Left cardiac atrium (tissue), 4 donors: ENCODE measurements at regions not wholly inside any gene's neighbourhood (a gene's known extent, or its start where the extent isn't known, plus 50 kb on each side); places are given as distances from the start of the nearest gene placed in this dataset.

Experiments
- ATAC-seq, 2 donors: fragments of 200-7000 bp; cut with Tn5 transposase; one replicate each; pipeline ENCODE4 v1.9.1; 2020; ENCODE audit warnings: mild to moderate bottlenecking in 2 of 2, moderate library complexity in 2 of 2
- DNase-seq: peaks from one replicate; pipeline ENCODE4 v3.0.0-alpha.2; 2020
- intact Hi-C, 2 donors: fragments of 100-400 bp; cut with DNase I; formaldehyde crosslinking; loops; one replicate each; pipeline versions ENCODE4 v1.14.1 to v1.15.1; 2022 to 2023
- donor health status: DM: no; HTN: yes; CAD: no.
- donor health status: DM: no; HTN: yes; CAD: no; lungs with severe emphysema.
- donor health status: DM: yes; HTN: yes; CAD: no.
- donor health status: Dilated cardiomyopathy.

DNA sequence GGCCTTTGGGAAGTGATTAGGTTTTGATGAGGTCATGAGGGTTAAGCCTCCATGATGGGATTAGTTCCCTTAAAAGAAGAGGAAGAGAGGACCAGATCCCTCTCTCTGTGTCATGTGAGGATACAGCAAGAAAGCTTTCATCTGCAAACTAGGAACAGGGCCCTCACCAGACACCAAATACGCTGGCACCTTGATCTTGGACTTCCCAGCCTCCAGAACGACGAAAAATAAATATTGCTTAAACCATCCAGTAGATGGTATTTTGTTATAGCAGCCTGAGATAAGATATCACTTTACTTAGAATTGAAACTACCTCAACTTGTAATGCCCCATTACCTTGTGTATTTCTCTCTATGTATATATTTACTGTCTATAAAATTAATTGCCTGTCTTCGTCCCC lies 65.4 kb upstream of the NNAT start:
- ATAC-seq, result no peak
- DNase-seq, result no peak
- intact Hi-C loops, result no loop called here

DNA sequence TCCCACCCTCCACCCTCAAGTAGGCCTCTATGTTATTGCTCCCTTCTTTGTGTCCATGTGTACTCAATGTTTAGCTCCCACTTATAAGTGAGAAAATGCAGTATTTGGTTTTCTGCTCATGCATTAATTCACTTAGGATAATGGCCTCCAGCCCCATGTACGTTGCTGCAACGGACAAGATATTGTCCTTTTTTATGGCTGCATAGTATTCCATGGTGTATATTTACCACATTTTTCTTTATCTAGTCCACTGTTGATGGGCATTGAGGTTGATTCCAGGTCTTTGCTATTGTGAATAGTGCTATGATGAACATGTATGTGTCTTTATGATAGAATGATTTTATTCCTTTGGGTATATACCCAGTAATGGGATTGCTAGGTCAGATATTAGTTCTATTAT lies 64.1 kb upstream of the NNAT start:
- DNase-seq, result no peak
- intact Hi-C loops, result no loop called here
- ATAC-seq, result no peak

DNA sequence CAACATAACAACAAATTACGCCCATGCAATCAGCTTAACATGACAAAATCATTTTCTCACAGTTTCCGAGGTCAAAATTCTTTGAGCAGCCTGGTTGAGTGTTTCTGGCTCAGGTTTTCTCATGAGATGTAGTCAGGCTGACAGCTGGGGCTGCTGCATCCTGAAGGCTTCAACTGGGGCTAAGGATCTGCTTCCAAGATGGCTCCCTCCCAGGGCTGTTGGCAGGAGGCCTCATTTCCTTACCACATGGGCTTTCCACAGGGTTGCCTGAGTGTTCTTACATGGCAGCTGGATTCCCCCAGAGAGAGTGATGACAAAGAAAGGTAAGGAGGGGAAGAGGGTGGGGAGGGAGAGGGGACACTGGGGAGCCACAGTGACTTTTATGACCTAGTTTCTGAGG lies 63.1 kb upstream of the NNAT start:
- intact Hi-C loops, result no loop called here
- ATAC-seq (peak in 1 of 2 donors; percentile 70), DNase-seq (no peak)

DNA sequence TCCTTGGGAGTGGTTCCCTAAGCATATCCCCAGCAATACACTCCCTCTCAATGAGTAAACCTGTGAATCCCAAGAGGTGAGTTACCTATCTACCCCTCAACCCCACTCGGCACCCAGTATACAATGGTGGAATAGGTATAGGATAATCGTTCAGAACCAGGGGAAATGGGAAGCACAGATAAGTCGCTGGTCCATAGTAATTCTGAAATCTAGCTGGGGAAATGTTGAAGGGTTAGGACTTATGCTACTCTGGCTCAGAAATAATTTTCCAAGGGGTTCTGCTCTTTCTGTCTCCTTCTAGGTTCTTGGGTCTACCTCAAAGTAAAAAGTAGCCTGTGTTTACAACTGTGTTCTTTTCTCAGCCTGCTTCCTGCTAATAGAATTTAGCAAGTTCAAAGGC lies 62.3 kb upstream of the NNAT start:
- no peak for DNase-seq
- ATAC-seq, result no peak
- intact Hi-C loops, result no loop called here

DNA sequence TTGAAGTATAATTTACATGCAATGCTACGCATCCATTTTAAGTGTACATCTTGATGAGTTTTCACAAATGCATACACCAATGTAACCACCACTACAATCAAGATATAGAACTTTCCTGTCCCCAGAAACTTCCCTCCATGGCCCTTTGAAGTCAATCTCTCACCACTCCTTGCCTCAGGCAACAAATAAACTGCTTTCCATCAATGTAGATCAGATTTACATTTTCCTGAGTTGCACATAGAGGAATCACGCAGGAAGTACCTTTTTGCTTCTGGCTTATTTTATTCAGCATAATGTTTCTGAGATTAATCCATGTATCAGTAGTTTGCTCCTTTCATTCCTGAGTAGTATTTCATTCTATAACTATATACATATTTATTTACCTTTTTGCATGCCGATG lies 59.6 kb upstream of the NNAT start:
- ATAC-seq, result no peak
- no peak for DNase-seq

DNA sequence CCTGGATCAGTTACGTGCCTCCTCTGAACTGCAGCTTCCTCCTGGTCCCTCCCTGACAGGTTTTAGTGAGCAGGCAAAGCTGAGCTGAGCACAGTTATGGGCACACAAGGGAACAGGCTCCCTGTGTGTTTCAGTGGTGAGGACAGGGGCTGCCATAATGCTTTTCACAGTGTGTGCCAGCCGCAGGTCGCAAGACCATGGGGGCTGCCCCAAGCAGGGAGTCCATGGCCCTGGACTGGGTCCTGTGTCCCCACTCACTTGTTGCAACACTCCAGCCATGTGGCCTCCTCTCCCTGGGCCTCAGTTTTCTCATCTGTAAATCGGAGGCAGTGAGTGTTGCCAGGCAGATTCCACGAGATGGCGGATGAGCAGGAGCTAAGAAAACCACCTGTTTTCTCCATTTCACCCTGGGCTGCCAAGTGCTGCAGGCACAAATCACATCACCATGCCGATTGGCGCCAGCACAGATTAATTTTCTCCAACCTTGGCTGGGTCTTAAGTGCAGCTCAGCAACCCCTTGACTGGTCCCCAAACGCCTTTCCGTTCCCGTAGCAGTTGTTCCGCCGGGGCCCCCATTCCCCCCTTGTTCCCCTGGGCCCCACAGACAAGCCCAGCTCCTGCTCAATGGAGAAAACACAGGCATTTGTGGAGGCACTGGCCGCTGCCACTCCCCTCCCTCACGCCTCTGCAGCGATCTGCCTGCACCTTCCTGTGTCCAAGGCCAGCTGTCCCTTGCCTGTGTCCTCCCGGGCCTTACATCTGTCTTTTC lies 57.1 kb upstream of the NNAT start:
- intact Hi-C loops, result no loop called here
- ATAC-seq, result no peak
- no peak for DNase-seq

More for the DNA sequence above, 59.6 kb upstream of the NNAT start:
- intact Hi-C loops, result no loop called here

DNA sequence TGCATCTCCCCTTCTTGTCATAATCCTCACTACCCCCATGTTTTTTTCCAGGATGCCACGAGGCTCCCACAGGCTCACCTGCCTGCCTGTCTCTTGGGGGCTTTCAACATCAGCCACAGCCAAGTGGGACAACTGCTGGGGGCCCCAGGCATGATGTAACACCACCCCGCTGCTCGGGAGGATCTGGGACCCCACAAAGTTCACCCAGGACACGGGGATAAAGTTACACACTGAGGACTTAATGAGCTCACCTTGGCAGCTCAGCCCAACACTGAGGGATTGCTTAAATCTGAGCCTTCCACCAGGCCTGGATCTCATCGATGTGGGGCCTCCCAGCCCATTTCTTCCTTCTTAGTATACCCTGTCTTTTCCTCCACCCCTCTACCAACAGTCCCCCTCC lies 56.4 kb upstream of the NNAT start:
- DNase-seq (no peak), ATAC-seq (no peak)
- intact Hi-C loops, result no loop called here
